ENCODE measurements at regions not wholly inside any gene's neighbourhood (a gene's known extent, or its start where the extent isn't known, plus 50 kb on each side); places are given as distances from the start of the nearest gene placed in this dataset.

DNA sequence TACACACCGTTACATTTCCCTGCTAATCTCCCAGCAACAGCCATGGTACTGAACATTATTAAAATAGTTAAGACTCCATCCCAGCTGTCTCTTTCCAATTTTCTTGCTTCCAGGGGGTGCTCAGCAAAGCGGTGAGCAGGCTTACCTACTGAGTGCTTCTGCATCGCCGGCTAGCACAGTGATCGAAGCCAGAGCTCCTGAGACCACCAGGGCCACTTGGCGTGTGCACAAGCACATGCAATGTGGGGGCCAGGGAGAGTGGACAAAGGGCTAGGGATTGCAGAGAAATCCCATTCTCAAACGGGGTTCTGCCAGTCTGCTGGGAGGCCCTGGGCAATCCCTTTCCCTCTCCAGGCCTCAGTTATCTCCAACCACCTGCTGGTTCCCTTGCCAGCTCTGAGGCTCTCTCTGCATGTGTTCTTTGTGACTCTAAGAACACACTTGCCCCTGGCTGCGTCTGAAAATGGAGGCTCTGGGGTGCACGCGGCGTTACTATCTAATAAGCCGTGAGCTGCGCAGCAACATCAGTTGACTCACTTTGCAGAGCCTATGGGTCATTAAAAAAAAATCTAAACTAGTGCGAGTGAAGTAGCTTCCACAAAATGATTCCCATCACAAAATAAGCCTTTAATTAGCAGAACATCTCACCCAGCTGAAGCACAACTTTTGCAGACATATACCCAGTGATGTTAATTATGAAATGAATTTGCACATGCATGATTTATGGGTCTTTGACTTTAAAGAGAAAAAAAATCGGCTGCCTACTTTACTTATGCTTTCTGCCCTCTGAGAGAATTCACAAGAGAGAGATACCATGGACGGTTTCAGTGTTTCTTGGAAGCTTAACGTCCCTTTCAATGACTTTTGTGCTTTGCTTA, 271.5 kb downstream of the TLE3 start:
- no peak for DNase-seq

DNA sequence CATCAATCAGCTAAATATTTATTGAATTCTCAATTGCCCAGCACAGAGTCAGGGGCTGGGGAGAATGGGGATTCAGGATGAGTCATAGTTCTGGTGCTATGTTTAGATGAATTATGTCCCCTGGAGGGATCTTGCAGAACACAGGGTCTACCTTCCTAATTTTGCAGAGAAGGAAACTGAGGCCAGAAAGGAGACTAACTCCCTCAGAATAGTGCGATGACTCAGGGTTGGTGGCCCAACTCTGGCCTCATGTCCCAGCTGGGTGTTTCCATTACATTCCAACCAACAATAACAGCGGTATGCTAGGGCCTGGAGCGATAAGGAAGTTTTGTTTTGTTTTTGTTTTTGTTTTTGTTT, 270.9 kb downstream of the TLE3 start:
- no peak for DNase-seq

DNA sequence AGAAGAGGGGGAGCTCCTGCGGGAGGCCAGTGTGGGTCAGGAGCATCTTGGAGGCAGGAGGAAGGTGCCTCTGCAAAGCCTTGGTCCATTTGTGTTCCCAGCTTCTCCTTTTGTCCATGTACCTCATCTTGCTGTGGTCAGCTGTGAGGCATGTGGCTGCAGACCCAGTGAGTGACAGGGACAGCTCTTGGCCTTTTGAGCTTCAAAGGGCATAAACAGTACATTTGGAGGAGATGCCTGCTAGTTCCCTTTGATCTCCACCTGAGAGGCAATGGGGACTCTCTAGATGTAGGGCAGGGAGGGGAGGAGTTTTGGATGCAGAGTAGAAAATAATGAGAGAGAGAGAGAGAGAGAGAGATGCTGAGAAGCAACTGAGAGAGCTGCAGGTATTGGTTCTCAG, 270.0 kb downstream of the TLE3 start:
- no peak for DNase-seq

DNA sequence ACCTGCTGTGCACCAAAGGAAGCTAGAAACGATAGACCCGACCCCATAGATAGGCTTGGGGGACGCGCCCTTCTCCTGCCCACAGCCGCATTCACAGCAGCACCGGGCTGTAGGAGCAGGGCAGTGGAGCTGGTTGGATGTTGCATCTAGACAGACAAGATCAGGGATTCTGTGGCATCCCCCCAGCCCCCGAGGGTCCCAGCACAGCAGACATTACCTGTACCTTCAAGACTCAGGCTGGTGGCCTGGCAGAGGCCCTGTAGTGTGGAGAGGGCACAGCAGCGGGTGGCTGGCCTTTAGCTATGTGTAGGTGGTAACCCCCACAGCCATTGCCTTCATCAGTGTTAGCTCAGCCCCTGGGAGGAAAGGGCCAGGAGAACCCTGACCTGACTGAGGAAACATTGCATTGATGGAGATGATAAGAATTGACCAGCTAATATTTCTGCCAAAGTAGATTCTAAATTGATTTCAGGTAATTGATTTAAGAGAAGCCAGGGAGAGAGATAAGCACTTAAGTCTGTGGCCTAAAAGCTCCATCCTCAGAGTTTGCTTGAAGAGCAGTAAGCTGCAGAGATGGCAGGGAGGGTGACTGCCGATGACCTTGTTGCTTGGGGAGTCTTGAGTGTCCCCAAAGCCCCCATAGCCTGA, 269.4 kb downstream of the TLE3 start:
- no peak for DNase-seq

DNA sequence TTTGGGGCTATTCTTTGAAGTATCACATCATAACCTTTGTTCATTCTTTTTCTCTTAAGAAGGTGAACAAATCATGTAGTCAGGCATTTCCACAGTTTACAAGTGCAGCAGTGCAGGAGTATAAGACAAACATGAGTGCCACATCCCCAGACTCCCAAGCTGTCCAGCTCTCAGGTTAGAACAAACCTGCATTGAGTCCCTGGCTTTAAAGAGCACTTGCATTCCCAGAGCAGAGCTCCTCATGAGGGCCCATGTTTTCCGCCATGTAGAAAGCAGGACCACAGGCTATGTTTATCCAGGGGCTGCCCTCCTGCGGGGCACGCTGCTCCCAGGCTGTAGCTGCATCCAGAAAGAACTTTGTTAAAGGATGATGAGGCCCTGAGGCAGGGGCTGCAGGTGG, 267.7 kb downstream of the TLE3 start:
- no peak for DNase-seq

DNA sequence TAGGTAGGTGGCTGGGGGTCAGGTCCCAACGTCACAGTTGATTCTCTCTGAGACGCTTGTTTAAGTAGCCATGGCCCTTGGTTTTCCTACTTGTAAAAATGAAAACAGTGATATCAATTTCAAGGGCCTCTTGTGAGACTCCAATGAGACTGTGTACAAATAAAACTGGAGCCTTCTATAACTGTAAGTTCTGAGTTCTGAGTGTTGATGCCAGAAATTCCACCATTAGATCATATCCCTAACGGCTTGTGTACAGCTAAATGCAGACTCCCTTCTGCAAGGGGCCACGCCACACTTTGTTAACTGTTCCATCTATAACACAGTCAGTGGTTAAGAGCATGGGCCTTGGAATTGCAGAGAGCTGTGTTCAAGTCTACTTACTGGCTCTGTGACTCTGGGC, 267.3 kb downstream of the TLE3 start:
- no peak for DNase-seq

DNA sequence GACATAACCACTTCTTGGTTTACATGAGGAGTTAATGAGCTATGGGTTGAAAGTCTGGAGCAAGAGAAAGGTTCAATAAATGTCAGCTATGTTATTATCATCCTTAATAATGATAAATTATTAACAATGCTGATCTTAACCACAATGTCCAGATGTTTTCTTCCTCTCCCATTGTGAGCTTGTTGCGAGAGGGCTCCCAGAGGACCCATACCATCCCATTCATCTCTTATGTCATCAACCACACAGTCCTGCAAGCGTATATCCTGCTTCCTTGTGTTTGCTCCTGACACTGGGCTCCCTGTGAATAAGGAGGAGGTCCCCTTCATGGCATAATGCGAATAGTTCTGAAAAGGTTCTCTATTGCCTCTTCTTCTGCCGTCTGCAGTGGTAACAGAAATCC, 266.8 kb downstream of the TLE3 start:
- no peak for DNase-seq

DNA sequence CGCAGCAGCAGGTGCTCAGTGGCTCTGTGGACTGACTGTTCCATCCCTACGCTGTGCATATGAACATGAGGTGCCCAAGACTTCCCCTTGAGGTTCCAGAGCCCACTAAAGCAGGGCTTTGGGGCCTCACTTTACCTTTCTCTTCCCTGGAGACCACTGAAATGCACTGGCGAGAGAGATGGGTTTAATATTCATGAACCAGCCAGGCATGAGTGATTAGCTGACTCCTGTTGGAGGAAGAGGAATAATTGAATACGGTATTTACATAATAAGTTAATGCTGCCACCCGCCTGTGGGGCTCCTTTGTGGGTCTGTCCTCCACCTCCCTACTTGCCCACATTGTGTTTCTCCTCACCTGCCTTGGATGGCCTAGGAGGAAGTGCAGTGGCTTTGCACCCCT, 263.4 kb downstream of the TLE3 start:
- no peak for DNase-seq

DNA sequence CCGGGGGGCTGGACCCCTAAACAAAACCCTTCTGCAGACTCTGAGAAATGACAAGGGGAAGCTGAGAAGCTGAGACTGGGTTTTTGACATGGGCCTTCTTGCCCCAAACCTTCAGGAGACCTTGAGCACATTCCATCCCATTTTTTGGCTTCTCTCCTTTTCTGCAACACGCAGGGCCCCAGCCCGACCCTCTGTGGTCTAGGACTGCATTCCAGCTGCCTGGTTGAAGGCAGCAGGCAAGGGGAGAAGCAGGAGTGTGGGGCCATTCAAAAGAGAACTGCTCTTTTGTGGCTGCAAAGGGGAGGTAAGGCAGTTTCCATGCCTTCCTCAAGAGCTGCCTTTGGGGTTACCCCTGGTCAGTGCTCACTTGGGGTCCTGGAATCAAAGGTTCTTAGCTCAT, 263.0 kb downstream of the TLE3 start:
- no peak for DNase-seq

DNA sequence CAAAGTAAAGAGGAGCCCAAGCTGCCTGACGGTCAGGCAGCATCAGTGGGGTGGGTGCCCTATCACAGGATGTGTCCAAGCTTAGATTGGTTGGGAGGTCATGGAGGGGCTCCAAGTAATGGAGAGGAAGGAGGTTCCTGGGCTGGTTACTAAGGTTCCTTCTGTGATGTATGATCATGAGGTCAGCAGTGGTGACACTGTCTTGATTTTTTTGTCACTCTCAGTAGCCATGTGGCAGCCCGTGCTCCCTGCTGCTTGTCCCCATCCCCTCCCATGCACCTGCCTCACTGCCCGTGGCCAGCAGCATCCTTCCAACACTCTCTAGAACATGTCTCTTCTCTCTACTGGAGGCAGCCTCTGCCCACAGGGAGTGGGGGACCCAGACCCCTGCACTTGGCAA, 261.7 kb downstream of the TLE3 start:
- no peak for DNase-seq

DNA sequence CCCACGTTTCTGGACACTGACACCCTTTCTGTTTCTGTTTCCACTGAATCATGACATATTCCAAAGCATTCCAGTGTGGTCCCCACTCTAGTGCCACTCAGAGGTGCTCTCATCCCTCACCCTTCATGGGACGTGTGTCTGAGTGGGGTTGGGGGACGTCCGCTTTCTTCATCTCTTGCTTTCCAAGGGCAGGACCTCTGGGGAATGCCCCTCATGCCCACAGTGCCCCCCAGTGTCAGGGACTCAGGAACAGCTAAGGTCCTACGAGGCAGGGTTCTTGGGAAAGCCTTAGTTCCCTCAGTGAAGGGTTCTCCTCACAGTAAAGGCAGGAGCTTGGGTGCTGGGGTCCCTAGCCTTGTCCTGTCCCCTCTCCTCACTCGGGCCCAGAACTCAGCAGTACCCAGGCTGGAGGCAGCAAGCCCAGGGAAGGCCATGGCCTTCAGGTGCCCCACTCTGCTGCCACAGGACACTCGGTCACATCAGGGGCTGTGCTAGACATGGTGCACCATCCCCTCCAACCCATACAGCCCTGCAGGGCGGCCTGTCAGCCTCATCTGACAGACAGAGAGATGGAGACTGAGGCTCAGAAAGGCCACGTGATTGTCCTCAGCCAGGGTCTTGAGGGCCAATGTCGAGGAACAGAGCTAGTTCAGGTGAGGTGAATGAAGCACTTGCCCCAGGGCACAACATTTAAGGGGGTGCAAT, 261.0 kb downstream of the TLE3 start:
- DNase-seq: no peak

DNA sequence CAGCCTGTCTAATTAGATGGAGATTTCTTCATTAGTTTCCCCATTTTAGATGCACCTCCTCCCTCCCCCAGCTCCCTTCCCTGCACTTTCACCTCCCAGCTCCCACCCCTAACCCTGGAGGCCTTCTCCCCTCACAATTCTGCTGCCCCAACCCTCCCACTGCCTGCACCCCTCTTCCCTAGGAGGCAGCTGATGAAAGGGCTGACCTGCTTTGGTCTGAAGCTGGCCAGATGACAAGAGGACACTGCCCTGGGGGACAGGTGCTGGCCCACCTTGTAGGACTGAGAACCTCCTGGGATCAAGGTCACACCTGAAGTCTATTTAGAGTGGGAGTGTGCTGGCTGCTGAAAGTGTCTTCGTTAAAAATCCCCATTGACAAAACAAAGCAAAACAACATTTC, 259.4 kb downstream of the TLE3 start:
- DNase-seq: no peak

DNA sequence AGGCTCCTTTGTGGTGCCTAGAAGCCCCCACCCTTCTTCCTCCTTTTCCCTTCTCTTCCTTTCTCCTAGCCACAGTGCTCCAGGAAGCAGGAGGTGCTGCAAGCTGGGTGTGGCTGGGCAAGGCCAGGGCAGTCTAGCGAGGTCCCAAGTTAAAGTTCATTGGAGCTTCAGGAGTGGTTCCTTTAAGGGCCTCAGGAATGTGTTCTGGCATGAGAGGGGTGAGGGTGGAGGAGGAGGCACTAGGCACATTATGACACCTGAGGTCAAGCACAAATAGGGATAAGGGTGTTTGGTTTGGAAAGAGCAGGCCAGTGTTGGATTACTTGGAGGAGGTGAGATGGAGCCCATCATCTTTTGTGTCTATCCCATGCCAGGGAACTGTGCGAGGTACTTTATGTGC, 258.7 kb downstream of the TLE3 start:
- DNase-seq: no peak

DNA sequence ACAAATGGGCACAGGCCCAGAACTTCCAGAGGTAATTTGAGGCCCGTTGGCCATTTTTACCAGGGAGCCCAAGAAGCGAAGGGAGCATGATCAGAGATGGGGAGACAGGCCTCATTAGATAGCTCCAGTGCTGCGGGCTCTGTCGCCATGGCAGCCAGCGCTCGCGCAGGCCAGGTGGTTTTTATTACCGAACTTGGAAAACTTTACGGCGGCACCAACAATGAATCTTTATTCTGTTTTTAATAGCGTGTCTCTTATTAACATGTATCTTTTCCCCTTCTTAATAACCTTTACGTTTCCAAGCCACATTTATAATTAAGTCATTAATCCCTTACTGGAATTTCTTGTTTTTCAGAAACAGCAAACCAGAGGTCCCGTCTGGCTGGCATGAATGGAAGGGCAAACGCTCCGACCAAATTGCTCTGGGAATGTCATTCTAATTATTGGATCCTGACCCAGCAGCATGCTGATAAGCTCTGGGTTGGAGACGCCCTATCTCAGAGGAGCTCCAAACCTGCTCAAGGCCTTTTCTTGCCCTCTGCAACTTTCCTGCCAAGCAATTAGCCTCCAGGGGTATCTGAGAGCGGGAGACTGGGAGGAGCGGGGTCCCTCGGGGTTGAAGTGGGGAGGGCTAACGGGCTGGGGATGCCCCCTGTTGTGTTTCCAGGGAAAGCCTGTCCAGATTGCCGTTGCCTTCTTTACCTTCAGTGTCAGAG, 256.4 kb downstream of the TLE3 start:
- no peak for DNase-seq

DNA sequence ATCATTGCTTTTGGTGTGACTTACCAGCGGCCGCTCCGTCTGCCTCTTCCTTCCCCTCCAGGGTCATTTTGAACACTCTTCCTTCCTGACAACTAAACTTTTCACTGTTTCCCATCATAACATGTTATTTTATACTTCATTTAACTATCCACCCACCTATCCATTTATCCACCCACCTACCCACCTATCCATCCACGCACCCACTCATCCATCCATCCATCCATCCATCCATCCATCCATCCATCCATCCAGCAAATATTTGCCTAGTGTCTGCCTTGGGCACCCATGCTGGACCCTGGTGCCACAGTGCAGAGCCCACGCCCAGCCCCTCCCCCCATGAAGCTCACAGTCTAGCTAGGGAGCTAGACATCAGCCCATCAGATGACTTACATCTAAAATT, 254.9 kb downstream of the TLE3 start:
- DNase-seq: no peak

DNA sequence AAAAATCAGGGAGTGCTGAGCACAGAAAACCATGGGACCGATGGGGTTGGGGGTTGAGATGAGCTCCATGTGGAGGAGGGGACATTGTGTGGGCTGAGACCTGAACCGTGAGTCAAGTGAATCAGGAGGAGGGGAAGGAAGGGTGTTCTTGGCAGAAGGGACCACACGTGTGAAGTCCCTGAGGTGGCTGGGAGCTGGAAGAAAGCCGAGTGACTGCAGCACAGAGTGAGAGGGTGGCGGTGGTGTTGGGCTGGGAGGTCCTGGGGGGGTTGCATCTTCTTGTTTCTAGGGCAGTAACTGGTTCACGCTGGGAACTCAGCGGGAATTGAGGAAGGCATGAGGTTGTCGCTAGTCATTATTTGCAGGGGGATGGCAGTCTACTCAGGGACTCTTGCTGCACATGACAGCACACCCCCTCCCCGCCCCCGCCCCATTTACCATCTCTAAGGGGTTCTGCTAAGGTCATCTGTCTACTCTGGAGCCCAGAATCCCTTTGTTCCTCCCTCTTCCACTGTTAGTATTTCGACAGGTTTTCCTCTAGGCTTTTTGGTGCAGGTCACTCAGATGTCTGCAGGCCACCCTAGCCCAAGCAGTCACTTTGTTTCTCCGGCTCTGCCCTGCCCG, 254.3 kb downstream of the TLE3 start:
- DNase-seq: no peak

DNA sequence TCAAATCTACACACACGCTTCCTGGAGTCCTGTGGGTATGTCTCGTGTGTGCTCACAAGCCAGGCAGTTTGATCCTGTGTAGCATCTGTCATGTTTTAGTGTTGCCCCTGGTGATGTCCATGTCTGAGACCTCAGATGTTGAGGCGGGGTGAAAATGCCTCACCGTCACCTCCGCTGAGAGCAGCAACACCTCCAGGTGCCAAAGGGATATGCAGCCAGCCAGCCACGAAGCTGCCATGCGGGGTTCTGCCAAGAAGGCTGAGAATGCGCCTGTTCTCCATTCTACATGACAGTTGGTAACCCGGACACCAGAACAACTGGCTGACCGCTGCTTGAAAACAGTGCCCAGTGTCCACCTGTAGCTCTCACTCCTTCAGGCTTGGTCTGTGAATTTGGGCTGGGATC, 253.8 kb downstream of the TLE3 start:
- DNase-seq: no peak

DNA sequence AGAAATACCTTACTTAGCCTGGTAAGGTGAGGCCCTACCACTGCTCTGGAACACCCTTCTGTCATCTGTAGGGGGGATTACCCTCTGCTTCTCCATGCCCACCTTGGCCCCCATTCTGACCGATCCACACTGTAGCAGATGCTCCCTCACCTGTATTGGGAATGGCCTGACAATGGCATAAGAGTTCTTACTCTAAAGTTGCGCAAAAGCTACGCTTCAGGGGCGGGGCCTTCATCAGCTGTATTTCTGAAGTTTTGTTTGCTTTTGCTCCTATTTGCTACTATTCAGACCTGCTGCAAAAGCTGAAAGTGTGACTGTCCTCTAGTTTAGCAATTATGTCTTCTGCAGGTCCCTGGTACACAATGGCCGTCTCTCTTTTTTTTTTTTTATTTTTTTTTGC, 252.6 kb downstream of the TLE3 start:
- no peak for DNase-seq

DNA sequence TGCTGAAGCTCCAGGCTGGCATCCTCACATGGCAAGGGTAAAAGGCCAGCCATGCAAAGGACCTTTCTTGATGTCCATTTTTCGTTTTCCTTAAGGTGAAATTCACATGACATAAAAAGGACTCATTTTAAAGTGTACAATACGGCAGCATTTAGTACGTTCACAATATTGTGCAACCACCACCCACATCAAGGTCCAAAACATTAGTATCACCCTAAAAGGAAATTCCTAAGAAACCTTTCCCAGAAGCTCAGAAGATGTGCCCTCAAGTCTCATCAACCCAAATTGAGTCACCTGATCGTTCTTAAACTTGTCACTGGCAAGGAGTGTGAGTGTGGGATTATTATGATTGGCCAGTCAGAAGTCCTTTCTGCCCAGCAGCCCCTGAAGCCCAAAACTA, 250.1 kb downstream of the TLE3 start:
- DNase-seq: no peak

DNA sequence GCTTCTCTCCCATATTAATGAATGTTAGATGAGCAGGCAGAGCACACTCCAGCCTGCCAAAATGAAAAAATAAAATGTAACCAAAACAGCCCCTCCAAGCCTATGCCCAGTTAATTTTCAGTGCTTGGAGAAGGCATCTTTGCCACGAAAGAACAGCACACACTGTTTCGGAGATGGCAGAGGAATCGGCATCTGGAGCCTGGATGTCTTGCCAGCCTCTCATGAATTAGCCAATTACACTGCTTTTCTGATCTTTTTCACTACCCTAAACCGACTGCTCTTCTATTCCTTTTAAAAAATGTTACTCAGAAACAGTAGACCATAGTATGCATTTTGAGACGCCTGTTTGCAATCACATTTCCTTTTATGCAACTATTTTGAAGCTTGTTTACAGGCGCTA, 249.6 kb downstream of the TLE3 start:
- no peak for DNase-seq

DNA sequence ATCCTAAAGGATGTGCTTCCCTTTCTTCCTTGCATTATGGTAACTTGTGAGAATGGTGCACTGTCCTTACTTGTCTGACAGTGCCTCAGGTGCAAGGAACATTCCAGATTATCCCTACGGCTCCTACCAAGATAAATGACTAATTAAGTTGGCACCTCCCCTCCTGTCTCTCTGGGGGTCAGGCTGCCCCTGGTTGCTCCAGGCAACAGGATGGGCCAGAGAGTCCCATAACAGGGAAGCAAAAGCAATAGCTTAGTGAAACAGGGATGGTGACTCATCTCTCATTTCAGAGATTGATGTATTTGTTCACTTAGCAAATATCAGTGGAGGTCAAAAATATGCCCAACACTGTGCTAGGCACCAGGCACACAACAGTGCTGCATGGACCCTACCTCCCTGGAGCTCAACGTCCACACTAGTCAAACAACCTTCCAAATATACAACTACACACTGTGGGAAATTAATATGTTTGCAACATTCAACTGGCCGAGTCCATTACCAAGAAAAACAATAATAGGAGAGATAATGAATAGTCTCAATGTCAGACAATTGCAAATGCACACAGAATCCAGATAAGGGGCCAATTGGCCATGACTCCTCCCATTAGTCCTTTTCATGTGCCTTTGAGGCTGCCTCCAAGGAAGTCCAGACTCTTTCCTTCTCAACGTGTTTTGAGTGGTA, 249.0 kb downstream of the TLE3 start:
- peak in 1 of 2 experiments; percentile 1 for DNase-seq

DNA sequence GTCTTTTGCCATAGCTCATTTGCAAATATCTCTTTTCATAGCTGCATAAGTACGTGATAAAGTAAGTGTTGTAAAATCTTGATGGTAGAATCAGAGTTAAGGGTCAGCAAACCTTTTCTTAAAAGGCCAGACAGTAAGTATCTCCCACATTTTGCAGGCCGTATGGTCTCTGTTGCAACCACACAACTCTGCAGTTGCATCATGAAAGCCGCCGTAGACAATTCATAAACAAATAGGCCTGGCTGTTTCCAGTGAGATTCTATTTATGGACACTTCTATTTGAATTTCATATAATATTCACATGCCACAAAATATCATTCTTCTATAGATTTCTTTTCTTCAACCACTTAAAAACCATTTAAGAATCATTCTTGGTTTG, 248.5 kb downstream of the TLE3 start:
- no peak for DNase-seq

DNA sequence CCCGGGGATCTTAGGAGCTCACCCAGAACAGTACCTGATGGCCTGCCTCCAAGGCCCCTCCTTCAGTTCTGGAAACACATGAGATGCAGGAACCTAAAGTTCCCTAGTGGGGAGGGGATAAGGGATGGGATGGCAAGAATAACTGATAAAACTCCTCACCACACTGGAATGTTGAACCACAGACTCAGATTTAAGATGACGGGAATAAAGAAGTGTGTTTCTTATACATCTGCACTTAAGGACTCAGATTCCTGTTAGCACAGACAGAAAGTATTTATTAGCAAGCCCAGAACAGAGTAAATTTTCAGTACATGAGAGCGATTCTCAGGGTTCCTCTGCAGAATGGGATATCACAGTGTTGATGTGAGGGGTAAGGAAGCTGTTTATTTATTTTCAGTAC, 245.2 kb downstream of the TLE3 start:
- no peak for DNase-seq

Data from NCI-H1930 (cell line).